H1 (cell line): ENCODE measurements at regions not wholly inside any gene's neighbourhood (a gene's known extent, or its start where the extent isn't known, plus 50 kb on each side); places are given as distances from the start of the nearest gene placed in this dataset.

Source experiments
- CTCF ChIA-PET: fragments of 300-600 bp; sonication (Branson Sonifier 250); formaldehyde crosslinking; loops from one replicate; lab custom pipeline; 2021; ENCODE audit not compliant: partially characterized antibody; lab: Charles Lee
- POLR2A ChIA-PET: fragments of 300-600 bp; sonication (Branson Sonifier 250); formaldehyde crosslinking; loops from one replicate; lab custom pipeline; 2021; ENCODE audit warnings: inconsistent platforms; ENCODE audit not compliant: partially characterized antibody; lab: Charles Lee
- DNase-seq, 2 experiments: peaks; one replicate each; pipeline versions ENCODE4 v3.0.0 to v3.0.0-alpha.2; 2010 to 2022; ENCODE audit warnings: low spot score in 2 of 2, low read depth in 1 of 2, mixed read lengths in 1 of 2
- FAIRE-seq: peaks from 2 replicates; lab custom pipeline; 2011; peaks lifted over from hg19 to GRCh38; lab: Jason Lieb, UNC
- H2AFZ ChIP-seq: 2 replicates; pipeline ENCODE4 v1.8.1; 2012; ENCODE audit warnings: low read length, inconsistent platforms
- H2AK5ac ChIP-seq: 2 replicates; pipeline ENCODE4 v1.6.1; 2013; ENCODE audit warnings: low read depth, low read length
- H2BK120ac ChIP-seq: replicated peaks from 2 replicates; pipeline ENCODE3; 2013; ENCODE audit warnings: low read depth, low read length, inconsistent platforms
- H2BK12ac ChIP-seq: 2 replicates; pipeline ENCODE4 v1.6.1; 2013; ENCODE audit warnings: low read depth, low read length
- H2BK15ac ChIP-seq: 2 replicates; pipeline ENCODE4 v1.6.1; 2013; ENCODE audit warnings: low read length
- H2BK20ac ChIP-seq: 2 replicates; pipeline ENCODE4 v1.6.1; 2013; ENCODE audit warnings: low read length
- H2BK5ac ChIP-seq: 2 replicates; pipeline ENCODE4 v1.6.1; 2013; ENCODE audit warnings: low read depth, low read length
- H3K14ac ChIP-seq: 2 replicates; pipeline ENCODE4 v1.6.1; 2013; ENCODE audit warnings: inconsistent platforms; ENCODE audit not compliant: insufficient read length
- H3K18ac ChIP-seq: 2 replicates; pipeline ENCODE4 v1.6.1; 2013; ENCODE audit warnings: low read length; ENCODE audit errors: extremely low read depth
- H3K23ac ChIP-seq: 2 replicates; pipeline ENCODE4 v1.6.1; 2013; ENCODE audit warnings: inconsistent platforms; ENCODE audit not compliant: insufficient read length
- H3K23me2 ChIP-seq: 2 replicates; pipeline ENCODE4 v1.6.1; 2013; ENCODE audit warnings: low read depth, low read length
- H3K27ac ChIP-seq: 2 replicates; pipeline ENCODE4 v1.6.1; 2011; ENCODE audit warnings: low read depth, low read length, inconsistent platforms
- H3K27me3 ChIP-seq, 4 experiments: replicated peaks in 1 of 4; 1 replicate in 1 of 4; 2 replicates in 3 of 4; pipeline versions ENCODE4 v1.6.1 to v1.8.1; 2011 to 2013; ENCODE audit warnings: low read length in 3 of 4, mild to moderate bottlenecking in 3 of 4, inconsistent platforms in 2 of 4, mixed read lengths in 2 of 4, moderate library complexity in 1 of 4; ENCODE audit not compliant: control insufficient read depth in 3 of 4, insufficient read depth in 3 of 4; ENCODE audit errors: extremely low read depth in 1 of 4
- H3K36me3 ChIP-seq, 4 experiments: 2 replicates each; pipeline versions ENCODE4 v1.6.1 to v1.8.1; 2011 to 2013; ENCODE audit warnings: mild to moderate bottlenecking in 4 of 4, low read length in 3 of 4, moderate library complexity in 2 of 4, control low read depth in 1 of 4, inconsistent platforms in 1 of 4; ENCODE audit not compliant: insufficient read depth in 4 of 4, control insufficient read depth in 2 of 4
- H3K4ac ChIP-seq: replicated peaks from 2 replicates; pipeline ENCODE3; 2013; ENCODE audit warnings: low read length, low read depth, mixed read lengths, inconsistent platforms; ENCODE audit not compliant: insufficient read length
- H3K4me1 ChIP-seq, 4 experiments: replicated peaks in 1 of 4; 1 replicate in 1 of 4; 2 replicates in 3 of 4; pipeline versions ENCODE4 v1.6.1 to v1.8.1; 2011 to 2013; ENCODE audit warnings: low read length in 3 of 4, inconsistent platforms in 2 of 4, mixed read lengths in 1 of 4; ENCODE audit not compliant: insufficient read depth in 4 of 4, control insufficient read depth in 3 of 4
- H3K4me2 ChIP-seq, 2 experiments: 2 replicates each; pipeline versions ENCODE4 v1.6.1 to v1.8.1; 2011 to 2013; ENCODE audit warnings: low read depth in 2 of 2, low read length in 2 of 2, control low read depth in 1 of 2, inconsistent platforms in 1 of 2, mild to moderate bottlenecking in 1 of 2; ENCODE audit not compliant: insufficient read depth in 1 of 2
- H3K4me3 ChIP-seq, 4 experiments: fragments of 200-600, 300-600 bp in 1 of 4; sonication (generic), shearing (Covaris generic), sonication (Bioruptor Twin) in 1 of 4; 2 replicates each; pipeline versions ENCODE4 v1.5.1 to v1.8.1; 2011 to 2016; ENCODE audit warnings: low read length in 4 of 4, low read depth in 3 of 4, control low read depth in 2 of 4, inconsistent platforms in 2 of 4, mild to moderate bottlenecking in 2 of 4, mixed read lengths in 1 of 4, moderate library complexity in 1 of 4; ENCODE audit not compliant: insufficient read depth in 2 of 4; ENCODE audit errors: extremely low read depth in 1 of 4
- H3K56ac ChIP-seq: replicated peaks from 2 replicates; pipeline ENCODE3; 2013; ENCODE audit warnings: low read depth, mild to moderate bottlenecking, mixed read lengths, low read length, inconsistent platforms; ENCODE audit not compliant: insufficient read length
- H3K79me1 ChIP-seq: 2 replicates; pipeline ENCODE4 v1.6.1; 2013; ENCODE audit warnings: low read depth, low read length, control low read depth
- H3K79me2 ChIP-seq, 2 experiments: 2 replicates each; pipeline versions ENCODE4 v1.6.1 to v1.8.1; 2012 to 2013; ENCODE audit warnings: low read length in 2 of 2, mild to moderate bottlenecking in 2 of 2, inconsistent platforms in 1 of 2; ENCODE audit not compliant: insufficient read depth in 2 of 2, control insufficient read depth in 1 of 2
- H3K9ac ChIP-seq, 4 experiments: replicated peaks in 1 of 4; 1 replicate in 1 of 4; 2 replicates in 3 of 4; pipeline versions ENCODE4 v1.6.1 to v1.8.1; 2011 to 2013; ENCODE audit warnings: low read depth in 3 of 4, low read length in 3 of 4, control low read depth in 2 of 4, mild to moderate bottlenecking in 2 of 4, moderate library complexity in 2 of 4, inconsistent platforms in 1 of 4; ENCODE audit errors: extremely low read depth in 1 of 4
- H3K9me3 ChIP-seq, 2 experiments: 2 replicates each; pipeline versions ENCODE4 v1.6.1 to v1.8.1; 2012 to 2013; ENCODE audit warnings: mild to moderate bottlenecking in 2 of 2, moderate library complexity in 2 of 2, control low read depth in 1 of 2, inconsistent platforms in 1 of 2, low read depth in 1 of 2, low read length in 1 of 2, mixed read lengths in 1 of 2; ENCODE audit not compliant: insufficient read depth in 2 of 2
- H4K20me1 ChIP-seq, 2 experiments: replicated peaks in 1 of 2; 2 replicates each; pipeline versions ENCODE3 to v1.8.1; 2011 to 2013; ENCODE audit warnings: inconsistent platforms in 2 of 2, low read length in 2 of 2, mild to moderate bottlenecking in 1 of 2; ENCODE audit not compliant: insufficient read depth in 2 of 2, control insufficient read depth in 1 of 2
- H4K5ac ChIP-seq: 2 replicates; pipeline ENCODE4 v1.6.1; 2013; ENCODE audit warnings: low read length, low read depth, mixed read lengths, inconsistent platforms; ENCODE audit not compliant: insufficient read length
- H4K8ac ChIP-seq: 2 replicates; pipeline ENCODE4 v1.8.0; 2013; ENCODE audit warnings: mild to moderate bottlenecking, moderate library complexity, low read length, inconsistent platforms; ENCODE audit not compliant: insufficient read depth; ENCODE audit errors: extremely low read depth
- H4K91ac ChIP-seq: replicated peaks from 2 replicates; pipeline ENCODE3; 2013; ENCODE audit warnings: low read length, mixed read lengths, inconsistent platforms; ENCODE audit not compliant: insufficient read length
- CTCF ChIP-seq, 3 experiments: IDR thresholded peaks; 1 replicate in 2 of 3; 2 replicates in 1 of 3; pipeline versions ENCODE4 v1.5.1 to v1.6.1; 2011; ENCODE audit warnings: low read length in 3 of 3, mild to moderate bottlenecking in 3 of 3, inconsistent platforms in 2 of 3, low read depth in 1 of 3, moderate library complexity in 1 of 3; ENCODE audit not compliant: insufficient read depth in 1 of 3; ENCODE audit errors: control extremely low read depth in 1 of 3
- FOSL1 ChIP-seq: IDR thresholded peaks from 2 replicates; pipeline ENCODE4 v1.6.1; 2011; ENCODE audit warnings: mild to moderate bottlenecking, low read depth, low read length, moderate library complexity; ENCODE audit not compliant: insufficient read depth
- RAD21 ChIP-seq, 2 experiments: IDR thresholded peaks in 1 of 2; conservative IDR thresholded peaks in 1 of 2; 2 replicates each; pipeline ENCODE4 v1.6.1; 2011; ENCODE audit warnings: low read depth in 2 of 2, low read length in 2 of 2, improper control_type of control experiment in 1 of 2, inconsistent platforms in 1 of 2, mild to moderate bottlenecking in 1 of 2, moderate library complexity in 1 of 2
- WGBS, 2 experiments: shearing (Covaris generic) in 1 of 2; methylation state at CpG; one replicate each; pipeline versions ENCODE4 v1.1.6 to v1.1.7; 2013 to 2015; ENCODE audit warnings: low lambda C conversion rate in 2 of 2, mixed read lengths in 2 of 2, inconsistent platforms in 1 of 2, low coverage in 1 of 2, missing lambda C conversion rate in 1 of 2; ENCODE audit not compliant: insufficient replicate concordance in 2 of 2, insufficient coverage in 1 of 2, insufficient read length in 1 of 2; ENCODE audit errors: extremely low coverage in 1 of 2, missing lambda C conversion rate in 1 of 2; 5-methylcytosine and 5-hydroxymethylcytosine counted together

- H3K79me1 ChIP-seq = no peaks in the 10 kb centered on the region
- no peak overlapping the region for H3K23ac ChIP-seq
- no peak overlapping the region for H3K4ac ChIP-seq
- DNase-seq (no peak), FAIRE-seq (no peak)
- H4K5ac ChIP-seq = no peak overlapping the region
- POLR2A ChIA-PET = no interaction called here
- H3K18ac ChIP-seq = no peak overlapping the region
- H4K91ac ChIP-seq = no peak overlapping the region
- no peak overlapping the region for H2BK5ac ChIP-seq
- H3K14ac ChIP-seq = no peak overlapping the region
- H2BK15ac ChIP-seq = no peak overlapping the region
- 86% methylated on average over 6 of the region's 6 CpGs; no CpG with 5 or more reads in 1 of the 2 experiments for WGBS, 2 experiments
- no peaks in the 10 kb centered on the region for H3K9me3 ChIP-seq
- no peak overlapping the region for H2BK12ac ChIP-seq
- no peak overlapping the region for H3K4me3 ChIP-seq
- H3K4me2 ChIP-seq = no peak overlapping the region
- H2BK120ac ChIP-seq = no peak overlapping the region
- no peak overlapping the region for H3K27ac ChIP-seq
- H4K8ac ChIP-seq = no peak overlapping the region
- H3K27me3 ChIP-seq = no peaks in the 10 kb centered on the region
- no peaks in the 10 kb centered on the region for H3K36me3 ChIP-seq
- no peak overlapping the region for H2AK5ac ChIP-seq
- H2AFZ ChIP-seq = no peak overlapping the region
- peaks cover 4% of the 10 kb centered on the region; the same call in 1 of the 2 replicates for H3K23me2 ChIP-seq
- no peaks in the 10 kb centered on the region for H3K4me1 ChIP-seq
- H3K56ac ChIP-seq = no peak overlapping the region
- TF ChIP-seq FOSL1 (no peak), CTCF (IDR thresholded peaks at IDR 0.05; ENCODE audit: control extremely low read depth in 1 of 3, insufficient read depth in 1 of 3, low read depth in 1 of 3, low read length in 3 of 3) (peak in 2 of 3 experiments; percentile 35 to 37; a peak in 2 of 4 replicates), RAD21 (IDR thresholded peaks at IDR 0.05 in 1 of 2, conservative IDR thresholded peaks at IDR 0.05 in 1 of 2; ENCODE audit: low read depth in 2 of 2, low read length in 2 of 2) (peak in 1 of 2 experiments; percentile 27; a peak in 3 of 4 replicates)
- no peaks in the 10 kb centered on the region for H4K20me1 ChIP-seq
- CTCF ChIA-PET = interaction anchor here (0.7 to 4.2 kb wide), 24 partner anchors 10 to 591 kb away, joined by 3 to 39 read pairs (median 4); no protein-coding TSS in a partner anchor
- H3K9ac ChIP-seq = no peak overlapping the region
- H2BK20ac ChIP-seq = no peak overlapping the region
- no peaks in the 10 kb centered on the region for H3K79me2 ChIP-seq
Observed at GRCh38 chr11:69241075-69241740, 52.7 kb upstream of the MYEOV start.
